ENCODE measurements at regions not wholly inside any gene's neighbourhood (a gene's known extent, or its start where the extent isn't known, plus 50 kb on each side); places are given as distances from the start of the nearest gene placed in this dataset.

DNA sequence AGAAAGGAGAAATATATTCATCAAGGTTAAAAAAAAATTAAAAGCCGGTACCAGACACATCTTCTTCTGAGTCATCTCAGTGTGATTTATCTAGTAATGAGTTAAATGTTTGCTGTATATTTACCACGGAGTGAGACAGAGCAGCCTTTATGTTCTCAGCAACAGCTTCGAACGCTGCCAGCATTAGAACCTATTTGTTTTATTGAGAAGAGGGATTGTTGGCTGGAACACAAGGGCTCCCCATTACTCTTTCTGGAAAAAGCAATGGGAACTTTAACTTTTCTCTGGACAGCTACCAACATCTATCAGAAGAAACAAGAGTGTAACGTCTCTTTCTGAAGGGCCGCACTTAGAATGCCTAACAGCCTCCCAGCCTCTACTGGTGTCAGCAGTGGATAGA is 105.3 kb upstream of the TAB2 start:
- H3K27me3 ChIP-seq (ENCODE audit: control insufficient read depth, insufficient read depth, low read length, poor library complexity, severe bottlenecking) = no peaks in the 10 kb centered on the region
- no peaks in the 10 kb centered on the region for H3K9me3 ChIP-seq (ENCODE audit: control insufficient read depth, low read length)
- 88 to 90% methylated on average over 6 of the region's 6 CpGs for WGBS, 2 experiments
- no peak overlapping the region for H3K27ac ChIP-seq (ENCODE audit: insufficient read depth, low read depth, low read length, poor library complexity, severe bottlenecking)
- peaks cover 6% of the 10 kb centered on the region for H3K4me1 ChIP-seq (ENCODE audit: control insufficient read depth, insufficient read depth, low read length)
- H3K4me3 ChIP-seq (ENCODE audit: insufficient read depth, low read depth, low read length) = no peak overlapping the region
- H3K36me3 ChIP-seq (ENCODE audit: control insufficient read depth, insufficient read depth, low read length) = no peaks in the 10 kb centered on the region

DNA sequence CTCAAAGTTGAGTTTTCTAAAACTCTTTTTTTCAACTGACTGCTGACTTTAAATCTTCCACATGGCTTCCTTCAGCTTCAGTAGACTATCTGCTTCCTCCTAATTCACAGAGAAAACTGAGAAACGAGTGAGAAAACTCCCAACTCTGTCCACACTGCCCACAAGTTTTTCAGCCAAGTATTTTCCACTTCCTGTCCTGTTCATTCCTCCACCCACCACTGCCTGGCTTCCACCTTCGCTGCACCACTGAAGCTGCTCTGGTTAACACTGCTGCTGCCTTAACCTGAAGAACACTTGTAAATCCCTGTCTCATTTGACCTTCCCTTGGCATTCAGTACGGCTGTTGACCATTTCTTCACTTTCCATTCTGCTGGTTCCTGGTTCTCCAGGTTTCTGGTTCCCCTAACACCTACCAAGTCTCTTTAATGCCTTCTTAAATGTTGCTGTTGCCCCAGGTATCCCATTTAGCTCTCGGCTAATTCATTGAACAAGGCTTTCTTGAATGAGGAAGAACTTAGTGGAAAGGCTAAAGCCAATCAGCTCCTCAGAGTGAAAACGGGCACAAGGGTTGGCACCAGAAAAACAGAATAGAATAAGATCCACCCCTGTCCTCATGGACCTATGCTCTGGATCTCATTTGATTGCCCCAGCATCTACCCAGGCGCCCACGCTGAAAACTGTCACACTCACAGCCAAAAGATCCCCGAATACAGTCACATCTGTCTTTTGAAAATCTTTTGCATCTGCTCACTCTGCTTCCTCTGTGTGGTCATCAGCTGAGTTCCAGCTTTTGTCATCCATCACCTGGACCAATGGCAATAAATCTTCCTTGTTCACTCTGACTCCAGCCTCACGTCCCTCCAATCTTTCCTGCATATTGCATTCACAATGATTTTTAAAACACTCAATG is 104.4 kb upstream of the TAB2 start:
- 91 to 92% methylated on average over 9 of the region's 9 CpGs for WGBS, 2 experiments
- no peaks in the 10 kb centered on the region for H3K36me3 ChIP-seq (ENCODE audit: control insufficient read depth, insufficient read depth, low read length)
- H3K4me1 ChIP-seq (ENCODE audit: control insufficient read depth, insufficient read depth, low read length) = peaks cover 6% of the 10 kb centered on the region
- H3K27me3 ChIP-seq (ENCODE audit: control insufficient read depth, insufficient read depth, low read length, poor library complexity, severe bottlenecking) = no peaks in the 10 kb centered on the region
- H3K9me3 ChIP-seq (ENCODE audit: control insufficient read depth, low read length) = no peaks in the 10 kb centered on the region
- no peak overlapping the region for H3K27ac ChIP-seq (ENCODE audit: insufficient read depth, low read depth, low read length, poor library complexity, severe bottlenecking)
- H3K4me3 ChIP-seq (ENCODE audit: insufficient read depth, low read depth, low read length) = no peak overlapping the region

- Histone ChIP-seq H3K36me3 (ENCODE audit: control insufficient read depth, insufficient read depth, low read length) (no peaks in the 10 kb centered on the region), H3K4me1 (ENCODE audit: control insufficient read depth, insufficient read depth, low read length) (peaks cover 6% of the 10 kb centered on the region), H3K4me3 (ENCODE audit: insufficient read depth, low read depth, low read length) (no peak overlapping the region), H3K9me3 (ENCODE audit: control insufficient read depth, low read length) (no peaks in the 10 kb centered on the region), H3K27me3 (ENCODE audit: control insufficient read depth, insufficient read depth, low read length, poor library complexity, severe bottlenecking) (no peaks in the 10 kb centered on the region), H3K27ac (ENCODE audit: insufficient read depth, low read depth, low read length, poor library complexity, severe bottlenecking) (no peak overlapping the region)
- WGBS, 2 experiments = 91 to 95% methylated on average over 4 of the region's 4 CpGs
Measured at GRCh38 chr6:149213829-149214228, 103.7 kb upstream of the TAB2 start.

DNA sequence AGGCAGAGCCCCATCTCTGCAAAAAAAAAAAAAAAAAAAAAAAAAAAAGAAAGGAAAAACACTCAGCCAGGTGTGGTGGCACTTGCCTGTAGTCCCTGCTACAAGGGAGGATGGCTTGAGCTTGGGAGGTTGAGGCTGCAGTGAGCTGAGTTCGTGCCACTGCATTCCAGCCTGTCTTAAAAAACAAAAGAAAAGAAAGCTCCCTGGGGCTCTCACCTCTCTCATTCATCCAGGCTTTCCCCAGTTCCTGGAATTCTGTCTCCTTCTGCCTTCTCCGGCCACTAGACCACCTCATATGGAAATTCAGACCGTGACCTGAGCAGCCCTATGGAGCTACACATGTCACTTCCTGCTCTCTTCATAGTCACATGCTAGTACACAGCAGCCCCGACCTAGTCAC is 101.1 kb upstream of the TAB2 start:
- Histone ChIP-seq H3K9me3 (ENCODE audit: control insufficient read depth, low read length) (no peaks in the 10 kb centered on the region), H3K4me1 (ENCODE audit: control insufficient read depth, insufficient read depth, low read length) (peaks cover 12% of the 10 kb centered on the region), H3K27ac (ENCODE audit: insufficient read depth, low read depth, low read length, poor library complexity, severe bottlenecking) (no peak overlapping the region), H3K27me3 (ENCODE audit: control insufficient read depth, insufficient read depth, low read length, poor library complexity, severe bottlenecking) (no peaks in the 10 kb centered on the region), H3K4me3 (ENCODE audit: insufficient read depth, low read depth, low read length) (no peak overlapping the region), H3K36me3 (ENCODE audit: control insufficient read depth, insufficient read depth, low read length) (no peaks in the 10 kb centered on the region)
- 46 to 53% methylated on average over 4 of the region's 4 CpGs for WGBS, 2 experiments

DNA sequence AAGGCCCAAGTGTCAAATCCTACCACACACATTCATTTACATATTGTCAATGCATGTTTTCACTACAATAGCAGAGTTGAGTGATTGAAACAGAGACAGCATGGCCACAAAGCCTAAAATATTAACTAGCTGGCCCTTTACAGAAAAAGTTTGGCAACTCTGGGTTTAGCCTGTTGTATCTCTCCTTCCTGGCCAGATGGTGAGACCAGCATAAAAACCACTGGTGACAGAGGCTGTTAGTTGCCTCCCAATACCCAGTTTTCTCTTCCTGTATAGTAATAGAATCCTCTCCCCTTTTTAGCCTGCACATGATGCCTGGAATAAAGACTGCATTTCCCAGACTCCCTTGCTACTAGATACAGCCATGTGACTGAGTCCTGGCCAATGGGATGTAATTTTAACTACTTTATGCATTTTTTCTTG is 100.0 kb upstream of the TAB2 start:
- Histone ChIP-seq H3K27me3 (ENCODE audit: control insufficient read depth, insufficient read depth, low read length, poor library complexity, severe bottlenecking) (no peaks in the 10 kb centered on the region), H3K4me1 (ENCODE audit: control insufficient read depth, insufficient read depth, low read length) (peaks cover 14% of the 10 kb centered on the region), H3K36me3 (ENCODE audit: control insufficient read depth, insufficient read depth, low read length) (no peaks in the 10 kb centered on the region), H3K27ac (ENCODE audit: insufficient read depth, low read depth, low read length, poor library complexity, severe bottlenecking) (no peak overlapping the region), H3K4me3 (ENCODE audit: insufficient read depth, low read depth, low read length) (no peak overlapping the region), H3K9me3 (ENCODE audit: control insufficient read depth, low read length) (no peaks in the 10 kb centered on the region)

DNA sequence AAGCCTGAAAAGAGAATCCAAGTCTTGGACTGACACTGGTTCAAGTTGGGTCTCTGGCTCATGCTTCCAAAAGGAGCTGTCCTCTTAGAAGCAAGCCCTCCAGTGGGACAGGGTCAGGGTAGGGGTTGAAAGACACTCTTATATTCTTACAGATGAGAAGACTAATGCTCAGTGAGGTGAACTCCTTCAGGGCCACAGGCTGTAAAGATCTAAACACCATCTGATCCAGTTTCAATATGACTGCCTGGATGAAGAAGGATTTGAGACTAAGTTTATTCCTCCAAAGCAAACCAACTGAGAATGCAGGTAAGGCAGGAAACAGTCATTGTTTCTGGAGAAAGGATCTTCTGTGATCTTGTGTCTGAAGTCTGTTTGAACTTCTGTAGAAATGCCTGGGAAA is 99.0 kb upstream of the TAB2 start:
- Histone ChIP-seq H3K9me3 (ENCODE audit: control insufficient read depth, low read length) (no peaks in the 10 kb centered on the region), H3K27ac (ENCODE audit: insufficient read depth, low read depth, low read length, poor library complexity, severe bottlenecking) (no peak overlapping the region), H3K27me3 (ENCODE audit: control insufficient read depth, insufficient read depth, low read length, poor library complexity, severe bottlenecking) (no peaks in the 10 kb centered on the region), H3K36me3 (ENCODE audit: control insufficient read depth, insufficient read depth, low read length) (no peaks in the 10 kb centered on the region), H3K4me1 (ENCODE audit: control insufficient read depth, insufficient read depth, low read length) (peaks cover 20% of the 10 kb centered on the region), H3K4me3 (ENCODE audit: insufficient read depth, low read depth, low read length) (no peak overlapping the region)

- Histone ChIP-seq H3K36me3 (ENCODE audit: control insufficient read depth, insufficient read depth, low read length) (no peaks in the 10 kb centered on the region), H3K27me3 (ENCODE audit: control insufficient read depth, insufficient read depth, low read length, poor library complexity, severe bottlenecking) (no peaks in the 10 kb centered on the region), H3K4me1 (ENCODE audit: control insufficient read depth, insufficient read depth, low read length) (peaks cover 24% of the 10 kb centered on the region), H3K9me3 (ENCODE audit: control insufficient read depth, low read length) (no peaks in the 10 kb centered on the region), H3K4me3 (ENCODE audit: insufficient read depth, low read depth, low read length) (no peak overlapping the region), H3K27ac (ENCODE audit: insufficient read depth, low read depth, low read length, poor library complexity, severe bottlenecking) (no peak overlapping the region)
- WGBS, 2 experiments = 95 to 97% methylated on average over 2 of the region's 2 CpGs
Measured at GRCh38 chr6:149218915-149219314, 98.6 kb upstream of the TAB2 start.

- 85 to 90% methylated on average over 6 of the region's 6 CpGs for WGBS, 2 experiments
- no peak overlapping the region for H3K4me3 ChIP-seq (ENCODE audit: insufficient read depth, low read depth, low read length)
- H3K9me3 ChIP-seq (ENCODE audit: control insufficient read depth, low read length) = no peaks in the 10 kb centered on the region
- peak overlapping the region; percentile 48 for H3K27ac ChIP-seq (ENCODE audit: insufficient read depth, low read depth, low read length, poor library complexity, severe bottlenecking)
- peaks cover 41% of the 10 kb centered on the region for H3K4me1 ChIP-seq (ENCODE audit: control insufficient read depth, insufficient read depth, low read length)
- no peaks in the 10 kb centered on the region for H3K36me3 ChIP-seq (ENCODE audit: control insufficient read depth, insufficient read depth, low read length)
- H3K27me3 ChIP-seq (ENCODE audit: control insufficient read depth, insufficient read depth, low read length, poor library complexity, severe bottlenecking) = no peaks in the 10 kb centered on the region
Measured at GRCh38 chr6:149220882-149221773, 96.4 kb upstream of the TAB2 start.

DNA sequence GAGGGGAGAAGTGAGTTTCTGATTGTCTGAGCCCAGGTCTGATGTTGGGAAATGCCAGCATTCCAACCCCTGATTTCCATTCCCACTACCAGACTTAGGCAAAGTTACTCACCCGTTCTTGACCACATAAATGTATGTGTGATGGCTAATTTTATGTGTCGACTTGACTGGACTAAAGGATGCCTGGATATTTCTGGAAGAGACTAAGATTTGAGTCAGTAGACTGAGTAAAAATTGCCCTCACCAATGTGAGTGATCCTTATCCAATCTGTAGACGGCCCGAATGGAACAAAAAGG is 95.8 kb upstream of the TAB2 start:
- H3K27ac ChIP-seq (ENCODE audit: insufficient read depth, low read depth, low read length, poor library complexity, severe bottlenecking) = no peak overlapping the region

GRCh38 chr6:149223120-149223903 is 94.2 kb upstream of the TAB2 start:
- Histone ChIP-seq H3K27me3 (ENCODE audit: control insufficient read depth, insufficient read depth, low read length, poor library complexity, severe bottlenecking) (no peaks in the 10 kb centered on the region), H3K27ac (ENCODE audit: insufficient read depth, low read depth, low read length, poor library complexity, severe bottlenecking) (no peak overlapping the region), H3K9me3 (ENCODE audit: control insufficient read depth, low read length) (no peaks in the 10 kb centered on the region), H3K4me1 (ENCODE audit: control insufficient read depth, insufficient read depth, low read length) (peaks cover 43% of the 10 kb centered on the region), H3K4me3 (ENCODE audit: insufficient read depth, low read depth, low read length) (no peak overlapping the region), H3K36me3 (ENCODE audit: control insufficient read depth, insufficient read depth, low read length) (no peaks in the 10 kb centered on the region)
- WGBS, 2 experiments = 82 to 87% methylated on average over 4 of the region's 4 CpGs

More for the DNA sequence above, 95.8 kb upstream of the TAB2 start:
- Histone ChIP-seq H3K27me3 (ENCODE audit: control insufficient read depth, insufficient read depth, low read length, poor library complexity, severe bottlenecking) (no peaks in the 10 kb centered on the region), H3K36me3 (ENCODE audit: control insufficient read depth, insufficient read depth, low read length) (no peaks in the 10 kb centered on the region), H3K9me3 (ENCODE audit: control insufficient read depth, low read length) (no peaks in the 10 kb centered on the region), H3K4me1 (ENCODE audit: control insufficient read depth, insufficient read depth, low read length) (peaks cover 41% of the 10 kb centered on the region), H3K4me3 (ENCODE audit: insufficient read depth, low read depth, low read length) (no peak overlapping the region)
- WGBS, 2 experiments = 90 to 93% methylated on average over 4 of the region's 4 CpGs

All from ectodermal cell (in vitro differentiated cells).